ENCODE measurements at regions not wholly inside any gene's neighbourhood (a gene's known extent, or its start where the extent isn't known, plus 50 kb on each side); places are given as distances from the start of the nearest gene placed in this dataset.

DNA sequence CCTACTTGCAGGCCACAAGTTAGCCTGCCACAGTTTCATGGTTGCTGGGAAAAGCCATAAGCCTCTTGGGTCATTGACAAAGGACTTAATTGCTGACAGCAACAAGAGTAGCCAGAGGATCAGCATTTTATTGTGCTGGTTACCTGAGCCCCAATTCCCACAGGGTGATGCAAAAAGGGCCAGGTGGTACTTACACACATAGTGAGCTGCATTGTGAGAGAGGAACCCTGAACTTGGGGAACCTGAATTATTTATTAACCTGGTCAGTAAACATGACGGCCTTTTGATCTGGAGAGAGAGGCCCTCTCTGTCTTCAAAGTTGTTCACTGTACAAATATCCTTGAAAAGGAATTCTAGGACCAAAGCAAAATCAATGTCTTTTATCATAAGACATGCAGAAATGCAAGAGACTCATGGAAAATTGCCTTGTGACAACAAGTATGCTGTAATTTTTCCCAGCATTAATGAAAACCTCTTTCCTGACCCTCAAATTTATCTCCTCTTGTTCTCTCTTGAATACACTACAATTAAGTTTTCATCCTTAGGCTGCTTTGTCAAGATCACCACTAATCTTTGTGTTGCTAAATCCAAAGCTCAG lies 102.9 kb upstream of the PHYHIPL start:
- H3K36me3 ChIP-seq, result no peaks in the 10 kb centered on the region
- no peaks in the 10 kb centered on the region for H4K20me1 ChIP-seq
- no peak for TF ChIP-seq Cebpa-rat (IDR thresholded peaks at IDR 0.05)
- 0 out of 22 replicates have a peak, but pooled peaks cover 0 to 4% (median 0%) of the 10 kb centered on the region in 11 experiments for H3K9me3 ChIP-seq (replicated peaks in 1 of 11)
- H3K27ac ChIP-seq, result no peak overlapping the region
- H3K27me3 ChIP-seq, result no peaks in the 10 kb centered on the region
- no peak overlapping the region for H3K4me3 ChIP-seq
- H3K4me2 ChIP-seq, result no peak overlapping the region
- H3K9ac ChIP-seq, result no peak overlapping the region
- H3K4me1 ChIP-seq, result peaks cover 0 to 8% (median 2%) of the 10 kb centered on the region in 10 experiments; a peak in 6 of 20 replicates

DNA sequence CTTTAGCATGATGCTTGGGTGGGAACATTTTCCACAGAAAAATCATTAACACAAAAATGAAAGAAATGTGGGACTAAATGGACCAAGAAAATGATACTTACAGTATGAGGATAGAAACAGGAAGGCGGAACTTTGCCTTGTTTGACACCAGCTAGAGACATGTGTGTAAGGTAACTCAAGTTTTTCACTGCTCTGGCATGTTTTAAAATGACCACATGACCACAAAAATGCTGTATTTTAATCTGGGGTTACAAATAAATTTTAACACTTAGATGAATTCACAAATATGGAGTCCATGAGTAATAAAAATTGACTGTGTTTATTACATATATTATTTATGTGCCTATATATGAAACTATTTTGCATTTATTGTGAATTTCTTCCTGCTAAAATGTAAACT lies 100.9 kb upstream of the PHYHIPL start:
- H3K36me3 ChIP-seq, result no peaks in the 10 kb centered on the region
- no peak overlapping the region for H3K4me3 ChIP-seq
- no peak for TF ChIP-seq Cebpa-rat (IDR thresholded peaks at IDR 0.05)
- H3K9ac ChIP-seq, result no peak overlapping the region
- H3K27ac ChIP-seq, result no peak overlapping the region
- H3K4me1 ChIP-seq, result peaks cover 0 to 11% (median 5%) of the 10 kb centered on the region in 10 experiments; a peak in 9 of 20 replicates
- no peak overlapping the region for H3K4me2 ChIP-seq
- no peaks in the 10 kb centered on the region for H3K27me3 ChIP-seq
- no peaks in the 10 kb centered on the region for H4K20me1 ChIP-seq
- H3K9me3 ChIP-seq (replicated peaks in 1 of 11), result no peaks in the 10 kb centered on the region

DNA sequence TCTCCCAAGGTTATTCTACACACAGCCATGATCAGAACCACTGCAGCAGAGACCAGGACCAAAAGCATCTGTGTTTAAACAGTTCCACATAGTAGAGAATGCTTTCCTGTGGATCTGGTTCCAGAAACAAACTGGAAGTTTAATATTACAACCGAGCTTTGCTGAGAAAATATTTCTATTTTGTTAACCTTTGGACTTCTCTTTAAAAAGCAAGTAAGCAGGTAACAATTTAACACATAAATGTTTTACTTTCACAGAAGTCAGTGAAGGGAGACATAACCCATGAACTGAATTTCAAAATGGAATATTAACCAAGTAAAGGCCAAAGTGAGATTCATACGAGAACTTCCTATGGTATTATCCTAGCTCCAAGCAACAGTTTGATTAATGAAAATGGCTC lies 98.6 kb upstream of the PHYHIPL start:
- Histone ChIP-seq H3K4me1 (peaks cover 0 to 11% (median 0%) of the 10 kb centered on the region in 10 experiments; a peak in 3 of 20 replicates), H3K4me2 (no peak overlapping the region), H3K9me3 (replicated peaks in 1 of 11) (no peaks in the 10 kb centered on the region), H4K20me1 (no peaks in the 10 kb centered on the region), H3K27me3 (no peaks in the 10 kb centered on the region), H3K9ac (no peak overlapping the region), H3K4me3 (no peak overlapping the region), H3K27ac (no peak overlapping the region), H3K36me3 (no peaks in the 10 kb centered on the region)
- TF ChIP-seq Cebpa-rat (IDR thresholded peaks at IDR 0.05), result no peak

DNA sequence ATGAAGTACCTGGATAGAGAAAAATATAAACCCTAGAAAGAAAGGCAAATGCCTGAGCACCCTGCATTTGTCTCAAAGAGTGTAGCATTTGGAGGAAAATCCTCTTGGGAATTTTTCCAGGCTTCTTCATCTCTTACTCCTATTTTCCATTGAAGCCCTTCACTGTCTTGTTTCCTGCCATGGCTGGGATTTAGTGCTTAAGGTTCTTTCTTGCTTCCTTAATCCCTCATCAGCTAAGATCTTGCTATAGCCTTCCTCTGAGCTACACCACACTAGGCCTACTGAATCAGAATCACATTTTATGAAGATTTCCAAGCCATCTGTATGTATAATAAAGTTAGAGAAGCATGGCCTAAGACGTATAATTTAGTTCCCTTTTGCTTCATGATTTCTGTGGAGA lies 97.5 kb upstream of the PHYHIPL start:
- Histone ChIP-seq H3K9me3 (replicated peaks in 1 of 11) (no peaks in the 10 kb centered on the region), H4K20me1 (no peaks in the 10 kb centered on the region), H3K4me1 (peaks cover 0 to 11% (median 0%) of the 10 kb centered on the region in 10 experiments; a peak in 3 of 20 replicates), H3K36me3 (no peaks in the 10 kb centered on the region), H3K27ac (no peak overlapping the region), H3K9ac (no peak overlapping the region), H3K27me3 (no peaks in the 10 kb centered on the region), H3K4me2 (peak overlapping the region in 1 of 11 experiments; percentile 29; a peak in 2 of 22 replicates), H3K4me3 (no peak overlapping the region)
- no peak for TF ChIP-seq Cebpa-rat (IDR thresholded peaks at IDR 0.05)

DNA sequence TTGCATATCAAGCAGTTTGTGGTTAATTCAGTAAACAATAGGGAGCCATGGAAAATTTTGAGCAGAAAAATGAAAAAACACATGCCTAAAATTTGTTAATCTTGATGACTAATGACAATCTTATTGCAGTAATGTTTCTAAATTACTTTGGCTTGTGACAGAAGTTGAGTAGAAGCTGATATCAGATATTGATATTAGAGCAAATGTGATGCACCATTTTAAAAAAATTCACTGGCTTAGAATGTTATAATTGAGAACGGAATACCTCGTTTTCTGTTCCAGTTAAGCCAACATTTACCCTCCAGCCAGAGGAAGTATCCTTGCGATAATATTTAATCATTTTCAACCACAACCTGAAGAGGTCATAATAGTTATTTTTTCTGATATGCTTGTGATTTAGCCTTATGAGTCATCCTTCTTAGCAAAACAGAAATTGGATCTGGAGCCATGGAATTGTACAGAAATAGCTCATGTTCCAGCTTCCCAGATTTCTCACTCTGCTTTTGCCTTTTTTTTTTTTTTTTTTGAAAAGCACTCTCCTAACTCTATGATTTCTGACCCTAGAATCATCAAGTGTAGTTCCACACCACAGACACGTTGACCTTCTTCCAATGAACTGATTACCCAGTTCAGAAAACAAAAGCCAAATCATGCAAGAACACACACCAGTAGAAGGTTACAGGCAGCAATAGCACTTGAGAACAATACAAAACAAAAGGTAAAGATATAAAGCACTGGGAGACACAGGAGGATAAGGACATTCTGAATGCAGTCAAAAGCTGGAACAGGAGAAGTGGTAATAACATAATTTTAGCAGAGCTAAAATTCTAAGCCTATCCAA lies 96.8 kb upstream of the PHYHIPL start:
- Histone ChIP-seq H3K4me3 (no peak overlapping the region), H3K9me3 (replicated peaks in 1 of 11) (no peaks in the 10 kb centered on the region), H3K36me3 (no peaks in the 10 kb centered on the region), H3K9ac (no peak overlapping the region), H3K27me3 (no peaks in the 10 kb centered on the region), H4K20me1 (no peaks in the 10 kb centered on the region), H3K4me1 (peaks cover 0 to 11% (median 0%) of the 10 kb centered on the region in 10 experiments; a peak in 3 of 20 replicates), H3K27ac (no peak overlapping the region), H3K4me2 (no peak overlapping the region)
- no peak for TF ChIP-seq Cebpa-rat (IDR thresholded peaks at IDR 0.05)

DNA sequence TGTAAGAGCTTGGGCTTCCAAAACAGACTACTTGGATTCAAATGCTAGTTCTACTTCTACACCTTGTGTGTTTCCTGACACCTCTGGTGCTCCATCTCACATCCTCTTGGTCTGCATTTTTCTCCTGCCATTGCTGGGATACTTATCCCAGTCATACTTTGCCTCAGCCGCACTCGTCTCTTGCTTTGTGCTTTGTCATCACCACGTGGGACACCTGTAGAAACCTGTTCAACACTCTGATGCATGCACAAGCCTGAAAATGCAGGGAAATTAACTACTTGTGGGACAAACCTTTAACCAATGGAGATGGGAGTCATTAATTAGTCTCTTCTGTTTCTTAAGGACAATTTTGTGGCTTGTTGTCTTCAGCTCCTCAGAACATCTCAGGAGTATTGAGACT lies 94.2 kb upstream of the PHYHIPL start:
- peaks cover 0 to 11% (median 0%) of the 10 kb centered on the region in 10 experiments; a peak in 3 of 20 replicates for H3K4me1 ChIP-seq
- no peaks in the 10 kb centered on the region for H3K36me3 ChIP-seq
- no peak overlapping the region for H3K4me2 ChIP-seq
- no peak overlapping the region for H3K27ac ChIP-seq
- H3K4me3 ChIP-seq, result no peak overlapping the region
- no peaks in the 10 kb centered on the region for H4K20me1 ChIP-seq
- TF ChIP-seq Cebpa-rat (IDR thresholded peaks at IDR 0.05), result no peak
- no peaks in the 10 kb centered on the region for H3K27me3 ChIP-seq
- no peaks in the 10 kb centered on the region for H3K9me3 ChIP-seq (replicated peaks in 1 of 11)
- H3K9ac ChIP-seq, result no peak overlapping the region

DNA sequence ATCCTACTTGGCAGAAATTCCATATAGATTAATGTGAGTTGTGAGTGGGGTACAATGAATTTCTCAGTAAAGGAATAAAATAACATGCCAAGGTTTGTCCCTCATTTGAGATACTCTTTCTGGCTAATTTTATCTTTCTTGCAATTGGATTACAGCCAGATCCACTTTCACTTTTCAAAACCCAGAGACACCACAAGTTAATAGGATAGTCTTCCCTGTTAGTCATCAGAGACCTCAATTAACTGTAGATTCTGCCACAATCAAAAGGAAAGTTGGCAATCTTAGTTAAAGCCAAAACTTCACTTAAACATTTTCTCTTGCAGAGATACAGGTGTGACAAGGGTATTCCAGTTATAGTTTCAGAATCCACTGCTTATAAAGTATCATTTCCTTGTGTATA lies 91.4 kb upstream of the PHYHIPL start:
- H3K27me3 ChIP-seq, result no peaks in the 10 kb centered on the region
- H3K4me3 ChIP-seq, result no peak overlapping the region
- H4K20me1 ChIP-seq, result no peaks in the 10 kb centered on the region
- H3K9me3 ChIP-seq (replicated peaks in 1 of 11), result no peaks in the 10 kb centered on the region
- H3K9ac ChIP-seq, result no peak overlapping the region
- no peak overlapping the region for H3K4me2 ChIP-seq
- H3K4me1 ChIP-seq, result no peaks in the 10 kb centered on the region
- no peak for TF ChIP-seq Cebpa-rat (IDR thresholded peaks at IDR 0.05)
- H3K27ac ChIP-seq, result no peak overlapping the region
- no peaks in the 10 kb centered on the region for H3K36me3 ChIP-seq

DNA sequence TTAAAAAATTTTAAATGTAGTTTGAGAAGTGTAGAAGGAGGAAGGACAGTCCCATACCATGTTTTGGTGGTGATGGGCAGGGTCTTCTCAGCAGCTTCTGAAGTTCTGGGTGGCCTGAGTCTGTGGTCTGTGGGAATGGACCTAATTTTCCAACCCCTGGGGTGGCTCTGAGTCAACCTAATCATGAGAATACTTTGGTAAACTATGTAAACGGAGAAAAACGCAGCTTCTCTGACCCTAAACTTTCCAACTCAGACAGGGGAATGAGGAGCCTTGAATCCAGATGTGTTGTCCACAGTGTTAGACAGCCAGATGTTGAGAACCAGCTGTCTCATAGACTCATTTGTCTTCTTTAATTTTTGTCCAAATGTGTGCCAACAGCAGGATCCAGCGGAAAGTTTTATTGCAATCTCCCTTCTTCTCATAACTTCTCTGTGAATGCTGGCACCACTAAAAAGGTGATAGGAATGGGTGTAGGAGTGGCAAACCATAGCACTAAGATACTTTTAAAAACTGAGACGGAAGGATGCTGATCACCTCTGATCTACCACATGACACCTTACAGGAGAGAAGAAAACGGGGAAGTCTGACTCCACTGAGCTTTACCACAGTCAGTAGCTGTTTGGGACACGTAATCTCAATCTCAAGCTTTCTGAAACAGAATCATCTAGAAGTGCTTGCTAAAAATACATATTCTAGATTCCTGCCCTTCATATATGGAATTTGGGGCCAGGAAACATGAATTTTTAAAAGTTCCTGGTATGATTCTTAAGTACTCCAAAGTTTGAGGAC lies 90.5 kb upstream of the PHYHIPL start:
- no peaks in the 10 kb centered on the region for H3K9me3 ChIP-seq (replicated peaks in 1 of 11)
- H3K4me2 ChIP-seq, result no peak overlapping the region
- H3K27me3 ChIP-seq, result no peaks in the 10 kb centered on the region
- H3K9ac ChIP-seq, result no peak overlapping the region
- no peak overlapping the region for H3K27ac ChIP-seq
- H3K4me1 ChIP-seq, result no peaks in the 10 kb centered on the region
- H3K36me3 ChIP-seq, result no peaks in the 10 kb centered on the region
- TF ChIP-seq Cebpa-rat (IDR thresholded peaks at IDR 0.05), result no peak
- H4K20me1 ChIP-seq, result no peaks in the 10 kb centered on the region
- no peak overlapping the region for H3K4me3 ChIP-seq

DNA sequence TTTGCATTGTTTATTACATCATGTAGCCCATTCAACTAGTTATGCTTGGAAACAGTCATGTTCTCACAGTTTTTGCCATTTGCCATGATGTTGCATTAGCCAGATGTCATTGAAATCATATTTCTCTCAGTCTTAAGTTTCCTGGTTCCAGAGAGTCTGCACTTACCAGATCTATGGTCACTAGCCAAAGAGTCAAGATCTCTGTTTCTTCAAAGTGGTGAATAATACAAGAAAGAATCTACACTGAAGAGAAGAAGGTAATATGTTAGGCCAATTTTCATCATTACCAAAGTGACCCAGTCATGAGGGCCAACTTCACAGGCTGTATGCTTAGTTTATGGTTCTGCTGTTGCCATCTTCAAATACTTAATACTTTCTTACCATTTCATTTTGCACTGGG lies 89.0 kb upstream of the PHYHIPL start:
- no peak overlapping the region for H3K27ac ChIP-seq
- H3K9me3 ChIP-seq (replicated peaks in 1 of 11), result no peaks in the 10 kb centered on the region
- H3K4me1 ChIP-seq, result no peaks in the 10 kb centered on the region
- no peak overlapping the region for H3K4me2 ChIP-seq
- TF ChIP-seq Cebpa-rat (IDR thresholded peaks at IDR 0.05), result no peak
- no peaks in the 10 kb centered on the region for H3K36me3 ChIP-seq
- no peak overlapping the region for H3K9ac ChIP-seq
- H4K20me1 ChIP-seq, result no peaks in the 10 kb centered on the region
- no peak overlapping the region for H3K4me3 ChIP-seq
- H3K27me3 ChIP-seq, result no peaks in the 10 kb centered on the region

Measured in BLaER1 treated with 17β-estradiol and CSF1 and Interleukin-3, amounts not matched to agents 10 nM and 100 nM (cell line).